GM18511 (cell line): ENCODE measurements at regions not wholly inside any gene's neighbourhood (a gene's known extent, or its start where the extent isn't known, plus 50 kb on each side); places are given as distances from the start of the nearest gene placed in this dataset.
"Not testable (repeated sequence)": the region's sequence is repeated elsewhere in the genome, so short reads cannot be mapped to it uniquely, and the experiment has no call there.

Source experiments
- ATAC-seq: cut with Tn5 transposase; IDR thresholded peaks from one replicate; pipeline ENCODE4 v1.9.1; 2021; ENCODE audit warnings: mild to moderate bottlenecking, moderate library complexity; ENCODE audit not compliant: unreplicated experiment

DNA sequence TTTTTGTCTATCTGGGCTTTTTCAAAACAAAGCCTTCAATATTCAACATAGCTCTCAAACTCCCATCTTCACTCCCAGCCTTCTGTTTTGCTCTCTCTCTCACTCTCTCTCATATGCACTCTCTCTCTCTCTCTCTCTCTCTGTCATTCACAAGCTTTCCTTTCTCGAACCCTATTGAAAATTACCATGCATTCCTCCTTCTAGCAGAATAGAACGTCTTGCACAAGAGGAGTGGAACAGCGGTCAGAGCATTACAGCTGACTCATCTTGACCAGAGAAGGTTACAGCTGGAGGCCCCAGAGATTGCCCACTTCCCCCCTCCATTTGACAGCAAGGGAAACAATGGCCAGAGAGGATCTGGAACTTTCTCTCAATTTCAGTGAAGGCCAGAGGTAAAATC lies 51.0 kb upstream of the LIFR start:
- no peak for ATAC-seq

- ATAC-seq, result no peak
Measured at GRCh38 chr5:38607930-38608564, 51.6 kb upstream of the LIFR start.

- ATAC-seq, result no peak
Measured at GRCh38 chr5:38608874-38609273, 52.4 kb upstream of the LIFR start.

- ATAC-seq, result no peak
Measured at GRCh38 chr5:38612851-38613250, 56.4 kb upstream of the LIFR start.

GRCh38 chr5:38613490-38613889 lies 57.0 kb upstream of the LIFR start:
- ATAC-seq, result no peak

- ATAC-seq, result no peak
Measured at GRCh38 chr5:38613992-38614836, 57.8 kb upstream of the LIFR start.

DNA sequence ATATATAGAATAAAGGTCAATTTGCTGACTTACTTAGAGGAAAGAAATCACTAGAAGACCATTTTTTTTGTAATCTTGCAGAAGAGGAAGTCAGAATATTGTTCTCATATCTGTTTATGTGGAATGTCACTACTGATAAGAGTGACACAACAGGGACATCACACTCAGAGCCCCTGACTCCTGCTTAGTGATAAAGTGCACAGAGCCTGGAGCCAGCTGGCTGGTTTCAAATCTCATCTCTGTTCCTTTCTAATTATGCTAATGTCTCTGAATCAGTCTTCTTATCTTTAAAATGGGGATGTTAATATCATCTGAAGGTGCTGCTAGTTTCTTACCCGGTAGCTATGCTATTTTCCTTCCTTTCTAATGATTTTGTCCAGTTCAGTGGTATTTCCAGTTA lies 58.6 kb upstream of the LIFR start:
- ATAC-seq, result no peak

GRCh38 chr5:38615981-38616451 lies 59.6 kb upstream of the LIFR start:
- ATAC-seq, result no peak

DNA sequence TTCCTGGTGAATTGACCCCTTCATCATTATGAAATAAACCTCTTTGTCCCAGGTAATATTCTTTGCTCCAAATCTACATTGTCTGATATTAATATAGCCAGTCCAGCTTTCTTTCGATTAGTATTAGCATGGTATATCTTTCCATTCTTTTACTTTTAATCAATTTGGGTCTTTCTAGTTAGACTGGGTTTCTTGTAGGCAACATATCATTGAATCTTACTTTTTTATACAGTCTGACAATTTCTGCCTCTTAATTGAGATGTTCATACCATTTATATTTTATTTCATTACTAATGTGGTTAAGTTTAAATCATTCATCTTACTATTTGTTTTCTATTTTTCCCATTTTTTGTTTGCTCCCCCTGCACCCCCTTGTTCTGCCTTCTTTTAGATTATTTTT lies 61.7 kb upstream of the LIFR start:
- no peak for ATAC-seq

- no peak for ATAC-seq
Measured at GRCh38 chr5:38621331-38621730, 64.9 kb upstream of the LIFR start.

DNA sequence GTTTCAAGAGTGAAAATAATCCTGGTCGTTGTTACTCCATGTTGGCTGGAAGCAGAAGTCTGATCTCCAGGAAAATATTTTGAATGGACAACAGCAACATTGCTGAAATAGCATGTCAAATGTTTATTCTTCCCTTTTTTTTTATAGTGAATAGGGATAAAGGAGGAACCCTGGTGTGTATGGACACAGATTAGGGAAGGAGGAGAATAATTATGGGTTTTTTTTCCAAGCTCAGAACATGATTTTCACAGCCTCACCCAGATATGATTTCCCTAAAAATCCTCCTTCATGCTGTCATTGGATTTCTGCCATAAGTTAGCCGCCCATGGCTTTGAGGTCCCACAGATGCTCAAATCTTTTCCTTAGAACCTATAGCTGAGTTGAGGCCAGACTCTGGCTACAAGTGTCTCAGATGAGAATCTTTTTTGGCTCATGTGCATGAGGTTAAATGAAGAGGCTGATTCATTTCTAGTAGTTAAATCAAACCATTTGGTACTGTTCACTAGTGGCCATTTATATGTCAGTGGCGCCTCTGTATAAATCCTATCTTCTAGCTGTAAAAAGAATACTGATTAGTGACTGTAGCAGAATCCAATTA lies 65.5 kb upstream of the LIFR start:
- no peak for ATAC-seq

DNA sequence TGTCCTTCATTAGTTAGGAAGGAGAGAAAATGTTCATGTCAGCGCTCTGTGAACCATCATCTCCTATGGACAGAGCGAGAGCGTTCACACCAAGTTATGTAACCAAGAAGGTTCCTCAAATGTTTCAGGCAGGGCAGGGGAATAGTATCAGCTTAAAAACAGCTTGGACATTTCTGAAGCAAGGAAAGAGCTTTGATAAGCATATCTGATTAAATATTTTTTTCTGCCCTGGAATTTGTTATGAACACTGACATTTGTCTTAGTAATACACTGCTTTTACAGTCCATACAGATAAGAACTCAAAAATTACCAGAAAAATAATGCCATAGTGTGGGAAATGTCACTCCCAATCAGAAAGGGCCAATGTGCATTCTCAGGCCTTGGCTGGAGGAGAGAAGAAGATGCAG lies 66.3 kb upstream of the LIFR start:
- no peak for ATAC-seq

GRCh38 chr5:38624541-38624940 lies 68.1 kb upstream of the LIFR start:
- ATAC-seq, result not testable (repeated sequence)

DNA sequence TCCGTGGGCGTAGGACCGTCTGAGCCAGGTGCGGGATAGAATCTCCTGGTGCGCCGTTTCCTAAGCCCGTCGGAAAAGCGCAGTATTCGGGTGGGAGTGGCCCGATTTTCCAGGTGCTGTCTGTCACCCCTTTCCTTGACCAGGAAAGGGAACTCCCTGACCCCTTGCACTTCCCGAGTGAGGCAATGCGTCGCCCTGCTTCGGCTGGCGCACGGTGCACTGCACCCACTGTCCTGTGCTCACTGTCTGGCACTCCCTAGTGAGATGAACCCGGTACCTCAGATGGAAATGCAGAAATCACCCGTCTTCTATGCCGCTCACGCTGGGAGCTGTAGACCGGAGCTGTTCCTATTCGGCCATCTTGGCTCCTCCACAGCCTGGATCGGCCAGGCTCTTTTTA lies 74.9 kb upstream of the LIFR start:
- ATAC-seq, result not testable (repeated sequence)

DNA sequence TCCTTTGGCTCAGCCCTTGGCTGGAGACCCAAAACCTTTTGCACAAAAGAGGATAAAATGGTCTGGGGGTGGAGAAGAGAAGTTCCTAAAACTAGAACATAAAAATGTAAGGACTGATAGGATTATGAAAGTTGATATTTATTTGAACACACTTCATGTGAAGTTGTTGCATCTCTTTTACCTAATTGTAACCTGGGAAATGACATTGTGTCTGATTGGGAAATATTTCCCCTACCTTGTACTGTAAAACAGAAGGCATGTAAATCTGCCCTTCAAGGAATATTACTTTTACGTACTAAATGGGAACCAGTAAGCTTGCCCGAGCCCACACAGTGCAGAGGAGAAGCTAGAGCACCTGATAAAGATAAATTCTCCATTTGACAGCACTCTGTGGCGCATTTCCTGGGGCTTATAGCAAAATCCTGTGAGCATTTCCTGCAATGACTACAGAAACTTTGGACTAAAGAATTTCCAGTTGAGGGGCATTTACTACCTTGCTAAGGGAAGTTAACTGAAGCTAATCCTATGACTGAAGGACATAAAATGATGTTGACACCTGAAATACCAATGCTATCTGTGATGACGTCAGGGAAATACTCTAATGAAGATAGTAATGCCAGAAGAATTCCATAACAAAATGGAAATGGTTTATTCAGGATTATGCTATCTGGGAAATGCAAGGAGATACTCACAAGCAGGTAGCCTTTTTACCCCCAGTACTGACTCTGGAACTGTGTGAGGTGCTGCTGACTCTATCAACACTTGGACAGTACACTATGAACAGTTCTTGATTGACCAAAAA lies 78.3 kb upstream of the LIFR start:
- ATAC-seq, result no peak

GRCh38 chr5:38636626-38637025 lies 80.2 kb upstream of the LIFR start:
- ATAC-seq, result no peak

DNA sequence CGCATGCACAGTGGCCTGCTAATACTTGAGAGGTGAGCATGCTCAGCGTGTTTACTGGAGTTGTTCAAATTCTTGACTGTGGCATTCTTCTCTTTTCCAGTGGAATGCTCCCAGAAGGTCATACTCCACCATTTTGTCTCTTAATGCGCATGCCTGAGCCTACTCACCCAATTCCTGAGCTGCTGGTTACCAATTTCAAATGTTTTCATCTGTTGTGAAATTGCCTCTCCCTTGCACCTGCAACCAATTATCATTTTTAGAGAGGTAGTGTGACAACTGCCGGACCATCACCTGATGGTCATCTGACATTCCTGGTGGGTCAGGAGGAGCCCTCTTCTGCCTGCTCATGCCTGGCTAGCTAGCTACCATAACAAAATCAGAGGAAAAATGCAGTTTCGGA lies 82.2 kb upstream of the LIFR start:
- no peak for ATAC-seq

GRCh38 chr5:38639377-38640358 lies 83.2 kb upstream of the LIFR start:
- no peak for ATAC-seq

GRCh38 chr5:38641003-38641402 lies 84.6 kb upstream of the LIFR start:
- no peak for ATAC-seq
